Transverse colon (tissue), 3 donors: ENCODE measurements at regions not wholly inside any gene's neighbourhood (a gene's known extent, or its start where the extent isn't known, plus 50 kb on each side); places are given as distances from the start of the nearest gene placed in this dataset.

Source experiments
- CTCF ChIP-seq, 5 experiments: fragments of 200-600 bp in 3 of 5; fragments of 450-650 bp in 2 of 5; sonication (generic) in 3 of 5; IDR thresholded peaks; 1 replicate in 2 of 5; 2 replicates in 3 of 5; pipeline ENCODE4 v1.5.1; 2016 to 2017; ENCODE audit warnings: antibody characterized with exemption in 5 of 5, inconsistent platforms in 3 of 5, mild to moderate bottlenecking in 2 of 5, moderate library complexity in 1 of 5
- EP300 ChIP-seq: sonication (generic); formaldehyde crosslinking; IDR thresholded peaks from one replicate; pipeline ENCODE4 v1.6.1; 2017; ENCODE audit warnings: antibody characterized with exemption, low read depth

GRCh38 chr6:131354356-131354755 is 218.7 kb upstream of the ARG1 start:
- TF ChIP-seq CTCF (IDR thresholded peaks at IDR 0.05) (no peak), EP300 (no peak)
